GM18868 (cell line): ENCODE measurements at regions not wholly inside any gene's neighbourhood (a gene's known extent, or its start where the extent isn't known, plus 50 kb on each side); places are given as distances from the start of the nearest gene placed in this dataset.
"Not testable (repeated sequence)": the region's sequence is repeated elsewhere in the genome, so short reads cannot be mapped to it uniquely, and the experiment has no call there.

Experiments used
- ATAC-seq: cut with Tn5 transposase; IDR thresholded peaks from one replicate; pipeline ENCODE4 v1.9.1; 2021; ENCODE audit warnings: mild to moderate bottlenecking, moderate library complexity; ENCODE audit not compliant: unreplicated experiment

- ATAC-seq = no peak
Observed at GRCh38 chr4:1572964-1573720, 111.0 kb downstream of the FAM53A start.

GRCh38 chr4:1572521-1572920, 111.6 kb downstream of the FAM53A start:
- no peak for ATAC-seq

- no peak for ATAC-seq
Observed at GRCh38 chr4:1572010-1572385, 112.1 kb downstream of the FAM53A start.

- no peak for ATAC-seq
Observed at GRCh38 chr4:1571165-1572009, 112.7 kb downstream of the FAM53A start.

GRCh38 chr4:1570291-1571164, 113.6 kb downstream of the FAM53A start:
- no peak for ATAC-seq

- ATAC-seq = no peak
Observed at GRCh38 chr4:1569461-1570151, 114.5 kb downstream of the FAM53A start.

GRCh38 chr4:1568855-1569460, 115.2 kb downstream of the FAM53A start:
- ATAC-seq = no peak

- no peak for ATAC-seq
Observed at GRCh38 chr4:1567808-1568581, 116.1 kb downstream of the FAM53A start.

GRCh38 chr4:1567519-1567807, 116.7 kb downstream of the FAM53A start:
- no peak for ATAC-seq

GRCh38 chr4:1566838-1567518, 117.1 kb downstream of the FAM53A start:
- ATAC-seq = no peak

GRCh38 chr4:1566301-1566837, 117.7 kb downstream of the FAM53A start:
- ATAC-seq = not testable (repeated sequence)

- no peak for ATAC-seq
Observed at GRCh38 chr4:1565598-1566295, 118.4 kb downstream of the FAM53A start.

- ATAC-seq = no peak
Observed at GRCh38 chr4:1564535-1565375, 119.4 kb downstream of the FAM53A start.

GRCh38 chr4:1563768-1564485, 120.2 kb downstream of the FAM53A start:
- no peak for ATAC-seq

GRCh38 chr4:1563241-1563640, 120.9 kb downstream of the FAM53A start:
- no peak for ATAC-seq

GRCh38 chr4:1562771-1563170, 121.3 kb downstream of the FAM53A start:
- no peak for ATAC-seq

GRCh38 chr4:1562371-1562770, 121.7 kb downstream of the FAM53A start:
- ATAC-seq = no peak
